ENCODE measurements at regions not wholly inside any gene's neighbourhood (a gene's known extent, or its start where the extent isn't known, plus 50 kb on each side); places are given as distances from the start of the nearest gene placed in this dataset.

DNA sequence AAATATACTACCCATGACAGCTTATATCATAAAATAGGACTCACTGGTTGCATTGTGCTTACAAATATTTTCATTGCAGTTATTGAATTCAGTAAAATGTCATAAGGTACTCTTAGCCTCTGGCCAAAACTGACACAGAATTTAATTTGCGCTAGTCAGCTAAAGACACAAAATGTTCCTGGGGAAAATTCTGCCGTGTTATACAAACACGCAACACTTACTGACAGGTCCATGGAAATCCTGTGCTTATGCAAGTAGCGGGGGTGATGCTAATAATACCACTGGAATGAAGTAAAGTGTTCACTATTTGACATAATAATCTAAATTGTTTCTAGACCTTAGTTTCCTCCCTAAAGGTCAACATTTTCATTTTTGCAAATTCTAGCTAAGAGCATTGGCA, 354.4 kb upstream of the RSPO3 start:
- TF ChIP-seq, protein P1, sequence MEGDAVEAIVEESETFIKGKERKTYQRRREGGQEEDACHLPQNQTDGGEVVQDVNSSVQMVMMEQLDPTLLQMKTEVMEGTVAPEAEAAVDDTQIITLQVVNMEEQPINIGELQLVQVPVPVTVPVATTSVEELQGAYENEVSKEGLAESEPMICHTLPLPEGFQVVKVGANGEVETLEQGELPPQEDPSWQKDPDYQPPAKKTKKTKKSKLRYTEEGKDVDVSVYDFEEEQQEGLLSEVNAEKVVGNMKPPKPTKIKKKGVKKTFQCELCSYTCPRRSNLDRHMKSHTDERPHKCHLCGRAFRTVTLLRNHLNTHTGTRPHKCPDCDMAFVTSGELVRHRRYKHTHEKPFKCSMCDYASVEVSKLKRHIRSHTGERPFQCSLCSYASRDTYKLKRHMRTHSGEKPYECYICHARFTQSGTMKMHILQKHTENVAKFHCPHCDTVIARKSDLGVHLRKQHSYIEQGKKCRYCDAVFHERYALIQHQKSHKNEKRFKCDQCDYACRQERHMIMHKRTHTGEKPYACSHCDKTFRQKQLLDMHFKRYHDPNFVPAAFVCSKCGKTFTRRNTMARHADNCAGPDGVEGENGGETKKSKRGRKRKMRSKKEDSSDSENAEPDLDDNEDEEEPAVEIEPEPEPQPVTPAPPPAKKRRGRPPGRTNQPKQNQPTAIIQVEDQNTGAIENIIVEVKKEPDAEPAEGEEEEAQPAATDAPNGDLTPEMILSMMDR (IDR thresholded peaks at IDR 0.05) = no peak
- no peak for TF ChIP-seq POLR2A (IDR thresholded peaks at IDR 0.05)
